ENCODE measurements at regions not wholly inside any gene's neighbourhood (a gene's known extent, or its start where the extent isn't known, plus 50 kb on each side); places are given as distances from the start of the nearest gene placed in this dataset.

DNA sequence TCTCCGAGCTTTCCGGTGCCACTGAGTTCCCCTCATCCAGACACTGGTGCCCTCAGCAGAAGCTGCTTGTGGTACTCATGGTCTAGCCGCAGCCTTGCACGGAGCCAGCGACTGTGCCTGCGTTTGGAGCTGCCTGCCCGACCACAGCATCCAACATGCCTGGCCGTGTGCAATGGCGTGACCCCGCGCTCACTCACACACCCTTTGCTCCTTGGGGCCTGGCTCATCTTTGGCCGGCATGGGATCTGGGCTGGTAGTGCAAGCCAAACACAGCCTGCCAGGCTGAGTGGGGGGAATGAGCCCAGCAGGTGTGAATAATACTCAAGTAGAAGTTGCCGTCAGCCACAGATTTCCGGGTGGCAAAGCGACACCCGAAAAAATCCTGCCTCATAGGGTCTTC, 1178.7 kb upstream of the GBE1 start:
- H3K4me3 Mint-ChIP-seq: no peak overlapping the region
- H3K4me1 Mint-ChIP-seq (ENCODE audit: low read depth): no peaks in the 10 kb centered on the region
- no peak for ATAC-seq
- no peaks in the 10 kb centered on the region for H3K27me3 Mint-ChIP-seq (ENCODE audit: low read depth)
- peak; percentile 0 for DNase-seq
- H3K9me3 Mint-ChIP-seq: peaks cover 27% of the 10 kb centered on the region
- no peaks in the 10 kb centered on the region for H3K36me3 Mint-ChIP-seq (ENCODE audit: insufficient read depth)

DNA sequence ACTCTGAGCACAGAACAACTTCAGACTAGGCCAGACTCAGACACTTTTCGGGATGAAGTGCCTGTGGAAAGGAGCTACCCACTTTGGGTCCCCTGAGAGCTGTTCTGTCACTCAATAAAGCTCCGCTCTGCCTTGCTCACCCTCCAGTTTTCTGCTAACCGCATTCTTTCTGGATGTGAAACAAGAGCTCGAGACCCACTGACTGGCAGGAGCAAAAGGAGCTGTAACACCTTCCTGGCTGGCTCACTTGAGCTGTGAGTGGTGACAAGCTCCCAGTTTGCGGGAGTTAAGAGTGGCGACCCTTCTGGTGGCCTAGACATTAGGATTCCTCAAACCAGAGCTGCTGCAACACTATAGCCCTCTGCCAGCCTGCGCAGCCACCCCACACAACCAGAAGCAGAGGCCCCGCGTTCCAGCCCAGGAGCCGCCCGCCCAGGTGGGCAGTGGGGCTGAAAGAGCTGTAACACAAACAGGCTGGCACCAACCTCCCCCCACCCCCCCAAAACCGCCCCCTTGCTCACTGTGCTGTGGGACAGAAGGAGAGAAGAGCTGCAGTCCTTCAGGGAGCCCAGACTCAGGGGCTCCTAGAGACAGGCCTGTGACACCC, 1178.1 kb upstream of the GBE1 start:
- no peaks in the 10 kb centered on the region for H3K36me3 Mint-ChIP-seq (ENCODE audit: insufficient read depth)
- H3K4me3 Mint-ChIP-seq: no peak overlapping the region
- H3K9me3 Mint-ChIP-seq: peaks cover 21% of the 10 kb centered on the region
- H3K4me1 Mint-ChIP-seq (ENCODE audit: low read depth): no peaks in the 10 kb centered on the region
- ATAC-seq (no peak), DNase-seq (no peak)
- no peaks in the 10 kb centered on the region for H3K27me3 Mint-ChIP-seq (ENCODE audit: low read depth)

DNA sequence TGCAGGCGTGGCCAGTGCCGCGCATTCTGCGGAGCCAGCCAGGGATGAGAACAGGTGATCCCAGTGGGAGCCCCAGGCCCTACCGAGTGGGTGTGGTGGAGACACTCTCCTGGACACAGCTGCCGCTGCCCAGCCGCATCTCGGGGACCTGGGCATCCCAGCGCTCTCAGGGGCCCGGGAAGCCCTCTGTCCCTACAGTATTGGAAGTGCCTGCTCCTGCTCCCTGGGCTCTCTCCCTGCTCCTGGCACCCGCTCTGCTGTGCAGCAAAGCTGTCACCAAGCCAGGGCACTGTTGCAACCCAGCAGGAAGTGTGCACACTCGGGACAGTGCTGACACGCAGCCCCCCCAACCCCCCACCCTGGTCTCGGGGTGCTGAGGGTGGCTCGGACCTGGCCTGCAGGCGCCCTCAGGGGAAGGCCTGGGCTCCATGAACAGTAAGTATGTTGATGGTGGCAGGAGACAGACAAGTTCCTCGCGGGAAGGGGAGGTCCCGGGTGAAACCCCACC, 1177.4 kb upstream of the GBE1 start:
- ATAC-seq (no peak), DNase-seq (peak; percentile 2)
- no peaks in the 10 kb centered on the region for H3K27me3 Mint-ChIP-seq (ENCODE audit: low read depth)
- no peaks in the 10 kb centered on the region for H3K36me3 Mint-ChIP-seq (ENCODE audit: insufficient read depth)
- H3K9me3 Mint-ChIP-seq: peaks cover 14% of the 10 kb centered on the region
- no peaks in the 10 kb centered on the region for H3K4me1 Mint-ChIP-seq (ENCODE audit: low read depth)
- H3K4me3 Mint-ChIP-seq: no peak overlapping the region

DNA sequence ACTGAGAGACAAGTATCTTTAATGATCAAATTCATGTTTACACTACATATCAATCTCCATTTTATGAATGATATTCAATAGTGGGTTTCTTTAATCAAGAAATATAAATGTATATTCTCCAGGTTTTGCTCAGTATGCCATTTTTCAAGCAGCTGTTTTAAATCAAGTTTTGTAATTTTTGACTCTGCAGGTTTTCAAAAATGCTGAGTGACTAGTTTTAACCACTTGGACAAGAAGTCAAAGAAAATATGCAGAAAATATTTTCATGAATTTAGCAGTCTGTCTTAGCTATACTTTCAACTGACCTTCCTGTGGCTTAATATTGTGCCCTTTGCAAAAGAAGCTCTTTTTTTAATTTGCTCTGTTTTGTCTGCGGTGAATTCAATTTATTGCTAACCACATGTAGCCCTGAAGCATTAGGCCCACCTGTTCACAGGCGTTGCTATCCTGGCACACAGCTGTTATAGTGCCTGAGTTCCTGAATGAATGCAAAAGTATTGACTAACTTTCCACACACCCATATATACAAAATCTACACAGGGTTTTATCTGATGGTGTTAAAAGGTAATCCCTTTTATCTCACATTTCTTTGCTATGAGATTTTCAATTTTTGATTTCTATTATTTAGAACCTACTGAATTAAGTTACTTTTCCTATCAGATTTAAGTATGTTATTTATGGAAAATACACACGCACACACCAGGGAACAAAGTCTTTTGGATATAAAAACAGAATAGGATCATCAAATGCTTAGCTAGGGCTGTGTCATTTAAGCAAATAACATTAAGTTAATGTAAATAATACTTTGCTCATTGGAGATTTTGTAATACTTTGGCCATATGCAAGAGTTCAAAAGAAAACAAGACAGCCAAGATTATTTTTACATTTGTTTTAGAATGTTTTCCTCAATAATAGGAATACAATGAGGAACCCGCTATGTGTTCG, 1166.1 kb upstream of the GBE1 start:
- H3K27me3 Mint-ChIP-seq (ENCODE audit: low read depth): no peaks in the 10 kb centered on the region
- no peaks in the 10 kb centered on the region for H3K36me3 Mint-ChIP-seq (ENCODE audit: insufficient read depth)
- peaks cover 4% of the 10 kb centered on the region for H3K9me3 Mint-ChIP-seq
- no peaks in the 10 kb centered on the region for H3K4me1 Mint-ChIP-seq (ENCODE audit: low read depth)
- ATAC-seq (no peak), DNase-seq (no peak)
- no peak overlapping the region for H3K4me3 Mint-ChIP-seq

DNA sequence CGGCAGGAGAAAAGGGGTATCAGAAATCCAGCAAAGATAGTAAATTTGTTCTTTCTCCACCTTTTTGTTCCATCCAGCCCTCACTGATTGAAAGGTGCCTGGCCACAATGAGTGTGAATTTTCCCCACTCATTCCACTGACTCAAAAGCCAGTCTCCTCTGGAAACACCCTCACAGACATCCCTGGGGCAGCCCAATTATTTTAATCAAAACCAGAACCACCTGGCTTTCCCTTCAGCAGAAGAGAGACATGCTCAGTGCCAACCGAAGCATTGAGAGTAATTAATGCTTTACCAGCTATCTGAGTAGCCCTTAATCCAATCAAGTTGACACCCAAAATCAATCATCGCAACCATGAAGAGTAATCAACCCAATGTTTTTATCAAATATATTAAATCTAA, 1129.6 kb upstream of the GBE1 start:
- no peak for DNase-seq
- ATAC-seq: no peak
- no peaks in the 10 kb centered on the region for H3K4me1 Mint-ChIP-seq (ENCODE audit: low read depth)
- H3K4me3 Mint-ChIP-seq: no peak overlapping the region
- H3K36me3 Mint-ChIP-seq (ENCODE audit: insufficient read depth): no peaks in the 10 kb centered on the region
- no peaks in the 10 kb centered on the region for H3K27me3 Mint-ChIP-seq (ENCODE audit: low read depth)
- peaks cover 13% of the 10 kb centered on the region for H3K9me3 Mint-ChIP-seq

DNA sequence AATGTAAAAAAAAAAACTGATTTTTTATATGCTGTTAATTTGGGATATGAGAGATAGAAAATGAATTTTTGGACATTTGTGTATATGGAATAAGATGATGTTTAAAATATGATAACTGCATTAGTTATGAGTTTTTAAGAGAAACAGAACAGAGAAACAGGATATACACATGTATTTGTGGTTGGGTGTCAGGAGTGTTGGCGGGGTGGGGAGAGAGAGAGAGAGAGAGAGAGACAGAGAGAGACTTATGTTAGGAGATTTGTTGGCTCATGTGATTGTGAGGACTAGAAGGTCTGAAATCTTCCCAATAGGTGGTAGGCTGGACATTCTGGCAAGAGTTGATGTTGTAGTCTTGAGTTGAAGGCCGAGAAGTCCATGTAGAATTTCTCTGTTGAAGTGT, 1121.6 kb upstream of the GBE1 start:
- Mint-ChIP-seq H3K9me3 (peaks cover 7% of the 10 kb centered on the region), H3K27me3 (ENCODE audit: low read depth) (no peaks in the 10 kb centered on the region), H3K36me3 (ENCODE audit: insufficient read depth) (no peaks in the 10 kb centered on the region), H3K4me1 (ENCODE audit: low read depth) (no peaks in the 10 kb centered on the region), H3K4me3 (no peak overlapping the region)
- DNase-seq (no peak), ATAC-seq (no peak)

DNA sequence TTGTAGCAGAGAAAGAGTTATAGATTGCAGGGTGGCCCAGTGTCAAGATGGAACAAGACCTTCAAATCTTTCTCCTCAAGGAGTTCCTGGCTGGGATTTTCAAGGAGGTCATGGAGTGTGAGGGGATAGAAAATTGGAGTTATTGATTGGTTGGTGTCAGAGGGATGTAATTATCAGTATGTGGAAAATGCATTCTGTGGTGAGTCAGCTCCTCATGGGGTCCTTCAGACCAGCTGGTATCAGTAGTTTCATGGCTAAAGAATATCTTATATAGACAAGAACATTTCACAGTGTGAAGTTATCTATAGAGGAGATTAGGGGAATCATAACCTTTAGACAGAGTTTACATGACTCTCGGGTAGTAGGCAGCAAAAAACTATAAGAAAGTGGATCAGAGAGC, 1114.0 kb upstream of the GBE1 start:
- Mint-ChIP-seq H3K36me3 (ENCODE audit: insufficient read depth) (no peaks in the 10 kb centered on the region), H3K9me3 (no peaks in the 10 kb centered on the region), H3K27me3 (ENCODE audit: low read depth) (no peaks in the 10 kb centered on the region), H3K4me3 (no peak overlapping the region), H3K4me1 (ENCODE audit: low read depth) (no peaks in the 10 kb centered on the region)
- no peak for ATAC-seq
- DNase-seq: no peak

DNA sequence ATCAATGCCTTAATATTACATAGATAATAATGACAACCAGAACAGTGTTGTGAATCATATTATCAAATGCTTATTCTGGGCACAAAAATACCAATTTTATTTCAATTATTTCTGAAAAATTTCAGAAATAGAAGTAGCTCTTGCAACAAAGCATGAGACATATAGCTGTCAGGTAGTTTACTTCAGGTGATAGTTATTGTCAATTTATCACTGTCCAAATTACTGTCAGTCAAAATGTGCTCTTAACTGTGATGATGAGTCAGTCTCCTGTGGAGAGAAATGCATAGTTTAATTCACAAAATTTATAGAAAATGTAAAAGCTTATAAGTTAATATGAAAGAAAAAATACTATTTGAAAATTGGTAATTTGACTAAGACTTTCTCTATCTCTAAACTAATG, 1078.4 kb upstream of the GBE1 start:
- Mint-ChIP-seq H3K9me3 (peaks cover 29% of the 10 kb centered on the region), H3K4me3 (no peak overlapping the region)
- no peak for ATAC-seq

DNA sequence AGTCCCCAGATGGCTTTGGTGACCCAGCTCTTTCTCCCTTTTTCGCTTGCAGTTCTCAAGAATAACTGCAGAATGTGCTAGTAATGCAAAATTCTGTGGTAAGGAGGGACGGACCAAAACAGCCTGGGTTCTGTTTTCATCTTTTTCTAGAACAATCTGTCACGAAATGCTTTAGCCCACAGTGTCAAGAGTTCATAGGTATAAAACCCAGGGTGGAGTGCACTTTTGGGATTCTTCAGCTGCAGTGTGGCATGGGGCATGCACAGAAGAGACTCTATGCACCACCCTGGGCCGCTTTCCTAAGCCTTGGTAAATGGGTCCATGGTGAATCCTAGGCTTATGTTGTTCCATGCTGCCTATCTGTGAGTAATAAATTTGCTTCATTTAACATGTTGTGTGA, 1072.7 kb upstream of the GBE1 start:
- DNase-seq: no peak
- H3K4me1 Mint-ChIP-seq (ENCODE audit: low read depth): no peaks in the 10 kb centered on the region
- ATAC-seq: no peak
- no peaks in the 10 kb centered on the region for H3K36me3 Mint-ChIP-seq (ENCODE audit: insufficient read depth)
- H3K27me3 Mint-ChIP-seq (ENCODE audit: low read depth): no peaks in the 10 kb centered on the region
- H3K9me3 Mint-ChIP-seq: peaks cover 9% of the 10 kb centered on the region
- H3K4me3 Mint-ChIP-seq: no peak overlapping the region

More for the DNA sequence above, 1078.4 kb upstream of the GBE1 start:
- Mint-ChIP-seq H3K36me3 (ENCODE audit: insufficient read depth) (no peaks in the 10 kb centered on the region), H3K27me3 (ENCODE audit: low read depth) (no peaks in the 10 kb centered on the region), H3K4me1 (ENCODE audit: low read depth) (no peaks in the 10 kb centered on the region)
- DNase-seq: no peak

DNA sequence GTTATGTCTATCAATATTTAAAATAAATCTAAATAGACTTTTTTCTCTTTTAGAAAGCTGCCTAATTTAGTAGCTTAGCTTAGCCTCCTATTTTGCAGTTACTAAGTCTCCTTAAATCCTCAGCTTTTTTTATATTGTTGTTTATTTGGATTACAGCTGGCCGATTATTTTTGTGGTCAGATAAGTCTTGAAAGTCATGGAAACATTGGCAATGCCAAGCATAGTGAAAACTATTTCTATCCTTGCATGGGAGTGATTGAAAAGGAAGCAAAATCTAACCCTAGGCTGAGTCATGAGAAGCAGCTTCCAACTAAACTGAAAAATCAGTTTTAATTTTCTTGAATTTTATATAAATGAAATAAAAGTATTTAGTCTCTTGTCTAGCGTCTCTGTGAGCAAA, 1063.0 kb upstream of the GBE1 start:
- Mint-ChIP-seq H3K4me3 (no peak overlapping the region), H3K4me1 (ENCODE audit: low read depth) (no peaks in the 10 kb centered on the region), H3K27me3 (ENCODE audit: low read depth) (no peaks in the 10 kb centered on the region), H3K9me3 (peaks cover 19% of the 10 kb centered on the region), H3K36me3 (ENCODE audit: insufficient read depth) (no peaks in the 10 kb centered on the region)
- no peak for ATAC-seq
- DNase-seq: no peak

DNA sequence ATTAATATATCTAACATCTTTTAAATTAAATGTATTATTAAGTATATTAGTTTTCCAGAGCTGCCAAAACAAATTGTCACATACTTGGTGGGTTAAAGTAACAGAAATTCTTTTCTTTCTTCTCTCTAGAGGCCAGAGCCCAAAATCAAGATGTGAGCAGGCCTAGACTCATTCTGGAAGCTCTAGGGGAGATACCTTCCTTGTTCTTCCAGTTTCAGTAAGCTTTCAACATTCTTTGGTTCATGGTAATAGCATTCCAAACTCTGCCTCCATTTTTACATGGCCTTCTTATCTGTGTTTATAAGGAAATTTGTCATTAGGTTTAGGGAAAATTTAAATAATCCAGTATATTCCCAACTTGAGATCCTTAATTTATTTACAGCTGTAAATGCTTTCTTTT, 1054.6 kb upstream of the GBE1 start:
- no peaks in the 10 kb centered on the region for H3K4me1 Mint-ChIP-seq (ENCODE audit: low read depth)

DNA sequence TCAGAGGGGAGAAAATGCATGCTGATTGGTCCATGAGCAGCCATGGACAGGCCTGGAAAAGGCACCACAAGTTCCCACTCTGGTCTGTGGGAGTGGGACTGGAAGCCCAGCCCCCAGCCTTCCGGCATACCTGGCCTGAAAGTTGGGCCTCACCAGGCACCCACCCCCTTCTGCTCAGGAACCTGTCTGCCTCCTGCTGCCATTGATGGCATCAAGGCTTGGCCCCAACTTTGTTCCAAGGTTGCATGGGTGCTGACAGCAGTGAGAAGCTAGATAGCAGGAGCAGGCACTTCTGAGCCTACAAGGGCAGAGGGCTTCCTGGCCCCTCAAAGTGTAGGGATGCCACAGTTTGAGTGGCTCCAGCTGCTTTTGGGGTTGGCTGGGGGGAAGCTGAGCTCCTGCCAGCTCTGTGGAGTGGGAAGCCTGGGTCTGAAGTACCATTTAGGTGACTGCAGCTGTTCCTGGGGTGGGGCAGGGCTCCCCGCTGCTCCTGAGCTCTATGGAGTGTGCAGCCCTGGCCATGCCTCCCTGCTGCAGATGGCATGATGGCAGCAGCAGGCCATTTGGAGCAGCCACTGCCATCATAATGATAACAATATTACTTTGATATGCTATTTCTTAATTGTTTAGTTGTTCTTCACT, 1054.1 kb upstream of the GBE1 start:
- peaks cover 25% of the 10 kb centered on the region for H3K9me3 Mint-ChIP-seq

More for the DNA sequence above, 1054.6 kb upstream of the GBE1 start:
- peaks cover 26% of the 10 kb centered on the region for H3K9me3 Mint-ChIP-seq
- H3K4me3 Mint-ChIP-seq: no peak overlapping the region
- ATAC-seq: no peak
- no peak for DNase-seq
- H3K27me3 Mint-ChIP-seq (ENCODE audit: low read depth): no peaks in the 10 kb centered on the region
- H3K36me3 Mint-ChIP-seq (ENCODE audit: insufficient read depth): no peaks in the 10 kb centered on the region

DNA sequence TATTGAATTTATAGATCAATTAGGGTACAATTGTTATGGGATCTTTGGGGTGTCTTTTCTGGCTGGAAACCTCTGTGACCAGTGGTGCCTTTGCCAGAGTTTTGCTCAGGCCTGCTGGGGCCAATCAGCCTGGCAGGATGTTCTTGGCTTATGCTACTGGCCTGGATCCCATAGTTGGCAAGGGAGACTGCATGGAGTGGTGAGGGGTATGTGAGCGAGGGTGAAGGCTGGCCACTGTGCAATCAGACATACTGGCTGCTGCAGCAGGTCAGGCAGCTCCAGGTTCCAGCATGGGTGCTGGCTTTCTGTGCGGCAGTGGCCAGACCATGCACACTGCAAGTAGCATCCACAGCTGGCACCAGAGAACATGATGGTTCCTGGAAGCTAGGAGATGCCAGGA, 1053.2 kb upstream of the GBE1 start:
- Mint-ChIP-seq H3K36me3 (ENCODE audit: insufficient read depth) (no peaks in the 10 kb centered on the region), H3K4me1 (ENCODE audit: low read depth) (no peaks in the 10 kb centered on the region), H3K9me3 (peaks cover 27% of the 10 kb centered on the region), H3K4me3 (no peak overlapping the region), H3K27me3 (ENCODE audit: low read depth) (no peaks in the 10 kb centered on the region)
- ATAC-seq (no peak), DNase-seq (no peak)

More for the DNA sequence above, 1054.1 kb upstream of the GBE1 start:
- ATAC-seq (no peak), DNase-seq (no peak)
- Mint-ChIP-seq H3K27me3 (ENCODE audit: low read depth) (no peaks in the 10 kb centered on the region), H3K4me3 (no peak overlapping the region), H3K36me3 (ENCODE audit: insufficient read depth) (no peaks in the 10 kb centered on the region), H3K4me1 (ENCODE audit: low read depth) (no peaks in the 10 kb centered on the region)

DNA sequence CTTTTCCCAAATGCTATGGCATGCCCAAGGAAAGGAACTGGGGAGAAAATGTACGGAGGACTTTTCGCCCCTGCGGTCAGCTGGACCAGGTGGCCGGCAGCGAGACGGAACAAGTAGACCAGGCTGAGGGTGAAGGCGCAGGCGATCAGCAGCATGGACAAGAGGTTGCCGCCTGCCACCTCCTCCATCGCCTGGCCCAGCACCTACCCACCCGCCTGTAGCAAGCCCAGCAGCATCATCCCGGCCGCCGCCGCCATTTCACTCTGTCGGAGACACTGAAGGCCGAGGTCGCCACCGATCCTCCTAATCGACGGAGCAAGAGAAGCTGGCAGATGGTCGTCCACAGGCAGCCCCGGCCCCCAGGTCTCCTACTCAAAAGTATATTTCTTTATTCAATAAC, 1046.3 kb upstream of the GBE1 start:
- Mint-ChIP-seq H3K27me3 (ENCODE audit: low read depth) (no peaks in the 10 kb centered on the region), H3K4me3 (no peak overlapping the region), H3K9me3 (peaks cover 18% of the 10 kb centered on the region), H3K36me3 (ENCODE audit: insufficient read depth) (no peaks in the 10 kb centered on the region), H3K4me1 (ENCODE audit: low read depth) (no peaks in the 10 kb centered on the region)
- DNase-seq (no peak), ATAC-seq (no peak)

All from activated T-cell treated with anti-CD3 and anti-CD28 coated beads, Interleukin-2, amount 50 U/mL, for 4 hours (primary cell).